RCC 7860 (cell line): ENCODE measurements at regions not wholly inside any gene's neighbourhood (a gene's known extent, or its start where the extent isn't known, plus 50 kb on each side); places are given as distances from the start of the nearest gene placed in this dataset.
"Not testable (repeated sequence)": the region's sequence is repeated elsewhere in the genome, so short reads cannot be mapped to it uniquely, and the experiment has no call there.

Source experiments
- DNase-seq: peaks from one replicate; pipeline ENCODE4 v3.0.0-alpha.2; 2015; ENCODE audit warnings: low spot score
- FAIRE-seq: peaks from 2 replicates; lab custom pipeline; 2012; peaks lifted over from hg19 to GRCh38; lab: Jason Lieb, UNC

GRCh38 chr10:31173752-31174151 is 142.1 kb upstream of the ZNF438 start:
- FAIRE-seq (no peak), DNase-seq (no peak)

GRCh38 chr10:31179091-31179680 is 139.8 kb upstream of the ZEB1 start:
- no peak for FAIRE-seq
- DNase-seq, result no peak

- FAIRE-seq (no peak), DNase-seq (no peak)
Measured at GRCh38 chr10:31186225-31187000, 132.6 kb upstream of the ZEB1 start.

DNA sequence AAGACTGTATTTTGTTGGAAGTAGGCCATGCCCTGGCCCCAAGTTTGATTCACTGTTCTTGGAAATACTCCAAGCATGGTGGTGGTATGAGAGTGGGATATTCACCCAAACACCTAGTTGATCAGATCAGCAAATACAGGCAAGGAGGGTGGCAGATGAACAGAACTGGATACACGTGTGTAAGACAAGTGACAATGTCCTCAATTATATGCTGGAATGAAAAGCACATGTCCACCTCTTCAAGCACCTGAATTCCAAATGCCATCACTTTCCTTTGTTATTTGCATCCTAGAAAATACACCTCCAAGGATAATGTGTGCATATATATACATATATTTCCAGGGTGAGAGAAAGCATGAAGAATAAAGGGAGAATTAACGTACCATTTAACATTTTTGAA is 131.8 kb upstream of the ZEB1 start:
- FAIRE-seq (no peak), DNase-seq (no peak)

- DNase-seq (no peak), FAIRE-seq (no peak)
Measured at GRCh38 chr10:31187607-31188210, 131.3 kb upstream of the ZEB1 start.

GRCh38 chr10:31188792-31189406 is 130.1 kb upstream of the ZEB1 start:
- DNase-seq, result no peak
- no peak for FAIRE-seq

DNA sequence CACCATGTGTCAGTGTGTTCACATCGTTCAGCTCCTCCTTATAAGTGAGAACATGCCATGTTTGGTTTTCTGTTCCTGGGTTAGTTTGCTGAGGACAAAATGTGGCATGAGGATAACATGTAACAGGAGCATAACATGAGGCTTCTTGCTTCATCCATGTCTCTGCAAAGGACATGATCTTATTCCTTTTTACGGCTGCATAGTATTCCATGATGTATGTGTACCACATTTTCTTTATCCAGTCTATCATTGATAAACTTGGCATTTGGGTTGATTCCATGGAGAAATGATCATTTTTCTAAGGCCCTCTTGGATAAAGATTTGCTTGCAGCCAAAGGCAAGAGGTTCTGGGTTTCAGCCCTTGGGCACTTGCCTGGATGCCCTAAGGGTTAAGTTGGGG is 128.5 kb upstream of the ZEB1 start:
- DNase-seq (no peak), FAIRE-seq (no peak)

- DNase-seq (no peak), FAIRE-seq (no peak)
Measured at GRCh38 chr10:31192475-31192874, 126.5 kb upstream of the ZEB1 start.

- DNase-seq (no peak), FAIRE-seq (no peak)
Measured at GRCh38 chr10:31194986-31195385, 124.0 kb upstream of the ZEB1 start.

GRCh38 chr10:31197886-31198285 is 121.1 kb upstream of the ZEB1 start:
- FAIRE-seq (no peak), DNase-seq (no peak)

DNA sequence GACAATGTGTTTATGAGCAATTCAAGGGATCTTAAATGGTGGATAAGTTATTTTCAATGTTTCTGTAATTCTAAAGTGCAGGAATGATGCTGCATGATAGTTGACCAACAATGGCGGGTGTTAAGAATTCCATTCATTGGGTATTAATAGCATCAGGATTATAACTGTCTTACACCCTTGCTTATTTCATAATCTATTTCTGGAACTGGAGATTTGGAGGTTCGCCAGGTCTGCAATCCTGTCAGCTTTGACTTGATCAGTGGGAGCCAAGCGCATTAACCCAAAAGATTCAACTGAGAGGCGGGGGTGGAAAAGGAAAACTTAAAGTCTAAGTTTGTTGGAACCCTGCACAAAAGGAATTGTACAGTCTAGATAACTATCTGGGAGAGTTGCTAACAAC is 114.9 kb upstream of the ZEB1 start:
- no peak for FAIRE-seq
- DNase-seq, result no peak

- DNase-seq, result no peak
- FAIRE-seq, result no peak
Measured at GRCh38 chr10:31207636-31208035, 111.4 kb upstream of the ZEB1 start.

DNA sequence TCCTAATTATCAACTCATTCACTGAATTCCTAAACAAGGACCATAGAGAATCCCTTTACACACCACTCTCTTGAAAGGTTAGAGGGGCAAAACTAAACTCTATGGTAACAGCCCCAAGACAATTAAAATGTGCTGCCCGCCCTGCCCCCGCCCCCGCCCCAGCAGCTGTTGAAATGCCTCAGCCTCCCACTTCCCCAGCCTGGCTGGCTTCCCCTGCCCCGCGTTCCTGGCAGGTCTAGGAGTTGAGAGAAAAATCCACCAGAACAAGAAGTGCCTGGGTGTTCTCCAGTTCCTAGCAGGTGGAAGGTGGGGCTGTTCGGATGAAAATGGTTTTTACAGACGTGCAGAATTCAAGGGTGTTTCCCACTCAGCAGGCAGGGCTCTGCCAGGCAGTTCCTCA is 109.5 kb upstream of the ZEB1 start:
- DNase-seq, result no peak
- no peak for FAIRE-seq

DNA sequence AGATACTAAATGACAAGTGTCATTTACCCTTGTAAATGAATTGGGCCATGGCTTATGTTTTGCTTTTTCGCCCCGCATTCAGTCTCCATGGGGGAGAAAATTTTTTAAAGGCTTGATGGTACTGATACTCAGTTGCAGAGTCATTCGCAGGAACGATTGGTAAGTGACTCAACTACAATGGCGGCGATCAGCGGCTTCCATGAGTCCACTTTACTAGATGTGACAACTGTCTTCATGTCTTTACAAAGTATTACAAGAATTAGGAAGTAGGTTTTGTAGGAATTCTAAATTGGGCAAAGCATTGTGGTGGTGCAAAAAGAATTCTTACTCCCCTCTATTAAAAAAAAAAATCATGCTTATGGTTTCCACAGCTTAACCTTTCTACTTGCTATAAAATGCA is 108.8 kb upstream of the ZEB1 start:
- DNase-seq (no peak), FAIRE-seq (no peak)

GRCh38 chr10:31213959-31214358 is 105.1 kb upstream of the ZEB1 start:
- FAIRE-seq (no peak), DNase-seq (no peak)

DNA sequence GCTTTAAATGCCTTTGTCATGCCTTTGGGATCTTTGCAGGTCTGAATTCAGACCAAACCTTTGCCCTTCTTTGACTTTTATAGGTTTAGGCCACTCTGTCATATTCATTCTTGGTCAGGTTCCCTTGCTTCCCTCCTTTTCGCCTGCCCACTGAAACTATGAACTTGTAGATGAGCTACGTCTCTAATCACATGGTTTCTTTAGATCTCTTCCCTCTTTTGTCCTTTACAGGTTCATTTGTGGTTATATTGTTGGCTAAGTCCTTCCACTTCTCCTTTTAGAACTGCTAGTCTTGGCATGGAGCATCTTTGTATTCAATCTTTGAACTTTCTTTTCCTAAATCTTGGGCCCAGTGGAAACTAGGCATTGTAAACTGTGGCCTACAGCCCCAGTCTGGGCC is 104.0 kb upstream of the ZEB1 start:
- DNase-seq (no peak), FAIRE-seq (no peak)

DNA sequence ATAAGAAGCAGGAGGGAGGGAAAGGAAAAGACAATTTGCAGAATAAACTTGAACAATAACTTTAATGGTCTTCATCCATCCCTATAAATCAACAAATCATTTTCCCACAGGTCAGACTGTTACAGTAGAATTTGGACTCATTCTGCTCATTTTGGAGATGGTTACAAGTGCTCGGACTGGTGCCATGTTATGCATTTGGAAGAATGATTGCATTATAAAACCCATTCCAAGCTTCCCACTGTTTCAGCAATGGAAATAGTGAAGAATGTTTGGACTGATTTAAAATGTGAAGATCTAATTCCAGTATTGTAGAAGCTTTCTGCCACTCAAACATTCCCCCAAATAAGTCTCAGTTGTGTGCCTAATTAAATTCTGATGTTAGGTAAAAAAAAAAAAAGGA is 99.7 kb upstream of the ZEB1 start:
- no peak for DNase-seq
- no peak for FAIRE-seq

- DNase-seq, FAIRE-seq: not testable (repeated sequence)
Measured at GRCh38 chr10:31228780-31229179, 90.2 kb upstream of the ZEB1 start.

DNA sequence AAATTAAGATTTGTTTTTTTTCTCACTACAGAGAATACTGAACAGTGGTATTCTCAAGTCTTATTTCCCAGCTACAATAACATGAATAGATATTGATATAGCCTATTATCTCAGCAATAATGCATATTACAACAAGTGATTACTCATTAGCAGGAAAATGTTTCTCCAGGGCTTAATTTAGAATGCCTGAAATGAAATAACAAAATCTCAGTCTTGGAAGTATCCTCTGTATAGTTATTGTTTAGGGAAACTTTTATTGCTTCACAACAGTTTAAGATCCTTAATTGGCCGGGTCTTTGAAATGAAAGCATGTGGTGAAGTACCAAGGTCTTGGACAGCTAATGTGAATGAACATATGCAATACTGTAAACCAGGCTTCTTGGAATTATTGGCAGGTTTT is 79.1 kb upstream of the ZEB1 start:
- FAIRE-seq (no peak), DNase-seq (no peak)

GRCh38 chr10:31242902-31243301 is 76.1 kb upstream of the ZEB1 start:
- FAIRE-seq, result peak; percentile 93
- DNase-seq, result peak; percentile 98

DNA sequence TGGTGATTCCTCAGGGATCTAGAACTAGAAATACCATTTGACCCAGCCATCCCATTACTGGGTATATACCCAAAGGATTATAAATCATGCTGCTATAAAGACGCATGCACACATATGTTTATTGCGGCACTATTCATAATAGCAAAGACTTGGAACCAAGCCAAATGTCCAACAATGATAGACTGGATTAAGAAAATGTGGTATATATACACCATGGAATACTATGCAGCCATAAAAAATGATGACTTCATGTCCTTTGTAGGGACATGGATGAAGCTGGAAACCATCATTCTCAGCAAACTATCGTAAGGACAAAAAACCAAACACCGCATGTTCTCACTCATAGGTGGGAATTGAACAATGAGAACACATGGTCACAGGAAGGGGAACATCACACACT is 67.9 kb upstream of the ZEB1 start:
- not testable (repeated sequence) for FAIRE-seq, DNase-seq

GRCh38 chr10:31253237-31253636 is 65.8 kb upstream of the ZEB1 start:
- FAIRE-seq, result no peak
- DNase-seq, result no peak
